K562 (cell line): ENCODE measurements at regions not wholly inside any gene's neighbourhood (a gene's known extent, or its start where the extent isn't known, plus 50 kb on each side); places are given as distances from the start of the nearest gene placed in this dataset.

Experiments
- ATF3 ChIP-seq, 2 experiments: fragments of 450-650 bp in 1 of 2; sonication (generic) in 1 of 2; formaldehyde crosslinking in 1 of 2; IDR thresholded peaks in 1 of 2; conservative IDR thresholded peaks in 1 of 2; 2 replicates each; pipeline versions ENCODE4 v1.6.1 to v1.8.1; 2016 to 2023; ENCODE audit warnings: mild to moderate bottlenecking in 2 of 2, moderate library complexity in 2 of 2, inconsistent platforms in 1 of 2, missing genetic modification reagents in 1 of 2
- ATF7 ChIP-seq: fragments of 450-650 bp; IDR thresholded peaks from 2 replicates; pipeline ENCODE4 v1.7.1; 2014; ENCODE audit warnings: mild to moderate bottlenecking, moderate library complexity
- CREB1 ChIP-seq, 2 experiments: sonication (generic) in 1 of 2; formaldehyde crosslinking in 1 of 2; IDR thresholded peaks; 2 replicates each; pipeline versions ENCODE4 v1.6.1 to v1.8.0; 2012 to 2022; ENCODE audit warnings: inconsistent platforms in 1 of 2, mild to moderate bottlenecking in 1 of 2, missing genetic modification reagents in 1 of 2, moderate library complexity in 1 of 2
- ESRRA ChIP-seq: fragments of 450-650 bp; IDR thresholded peaks from 2 replicates; pipeline ENCODE4 v1.6.1; 2014; ENCODE audit warnings: low read depth, mild to moderate bottlenecking, moderate library complexity, borderline replicate concordance
- ETV1 ChIP-seq: fragments of 450-650 bp; conservative IDR thresholded peaks from 2 replicates; pipeline ENCODE4 v1.6.1; 2016; ENCODE audit warnings: missing genetic modification characterization, control low read depth, low read depth, missing compliant biosample characterization
- FOXJ2 ChIP-seq: fragments of 200-800 bp; sonication (Bioruptor generic); IDR thresholded peaks from 2 replicates; pipeline ENCODE4 v1.6.1; 2016; ENCODE audit warnings: missing genetic modification characterization, missing compliant biosample characterization
- GMEB1 ChIP-seq: fragments of 250-450 bp; sonication (Bioruptor Pico); IDR thresholded peaks from 2 replicates; pipeline ENCODE4 v1.4.0; 2020; ENCODE audit warnings: mild to moderate bottlenecking
- JUN ChIP-seq, 2 experiments: sonication (generic) in 1 of 2; formaldehyde crosslinking in 1 of 2; IDR thresholded peaks; 2 replicates each; pipeline versions ENCODE4 v1.6.1 to v1.8.0; 2012 to 2022; ENCODE audit warnings: borderline replicate concordance in 2 of 2, mild to moderate bottlenecking in 2 of 2, improper control_type of control experiment in 1 of 2, low read depth in 1 of 2, low read length in 1 of 2, missing genetic modification reagents in 1 of 2
- MYC ChIP-seq, 2 experiments: fragments of 250-450 bp in 1 of 2; sonication (Bioruptor Pico) in 1 of 2; IDR thresholded peaks; 2 replicates each; pipeline versions ENCODE4 v1.5.1 to v1.6.1; 2012 to 2021; ENCODE audit warnings: low read depth in 2 of 2, borderline replicate concordance in 1 of 2, improper control_type of control experiment in 1 of 2, low read length in 1 of 2, mild to moderate bottlenecking in 1 of 2, moderate library complexity in 1 of 2
- NFE2 ChIP-seq: IDR thresholded peaks from 2 replicates; pipeline ENCODE4 v1.6.1; 2014; ENCODE audit warnings: antibody characterized with exemption, low read depth
- SOX6 ChIP-seq: fragments of 450-650 bp; IDR thresholded peaks from 2 replicates; pipeline ENCODE4 v1.6.1; 2014; ENCODE audit warnings: mild to moderate bottlenecking
- ZNF316 ChIP-seq: fragments of 450-650 bp; IDR thresholded peaks from 2 replicates; pipeline ENCODE4 v1.6.1; 2016
- ZNF740 ChIP-seq, 3 experiments: fragments of 200-800 bp in 1 of 3; sonication (Bioruptor generic) in 1 of 3; sonication (generic) in 1 of 3; formaldehyde crosslinking in 1 of 3; IDR thresholded peaks; 2 replicates each; pipeline versions ENCODE4 v1.6.1 to v1.8.0; 2016 to 2022; ENCODE audit warnings: mild to moderate bottlenecking in 2 of 3, missing compliant biosample characterization in 2 of 3, missing genetic modification characterization in 2 of 3, missing genetic modification reagents in 1 of 3
- ZZZ3 ChIP-seq: fragments of 450-650 bp; IDR thresholded peaks from 2 replicates; pipeline ENCODE4 v1.6.1; 2016; ENCODE audit warnings: antibody characterized with exemption, mild to moderate bottlenecking, moderate library complexity

GRCh38 chr1:14479865-14480264 lies 118.6 kb upstream of the KAZN start (continued):
- TF ChIP-seq GMEB1 (CRISPR knock-in tag) (peak; percentile 11; the same call in 1 of the 2 replicates), SOX6 (peak; percentile 66), NFE2 (peak; percentile 90), ETV1 (no peak), ATF7 (peak; percentile 58), ATF3 (IDR thresholded peaks at IDR 0.05) (peak; percentile 66; the same call in 1 of the 2 replicates), ATF3 (CRISPR knock-in tag; conservative IDR thresholded peaks at IDR 0.05) (no peak), MYC (IDR thresholded peaks at IDR 0.05; ENCODE audit: low read depth, low read length) (peak; percentile 38; the same call in 1 of the 2 replicates), MYC (CRISPR knock-in tag; IDR thresholded peaks at IDR 0.05; ENCODE audit: borderline replicate concordance, low read depth) (no peak), ZNF316 (peak; percentile 78), FOXJ2 (tag) (peak; percentile 91), ZZZ3 (no peak), CREB1 (IDR thresholded peaks at IDR 0.05) (no peak), CREB1 (CRISPR knock-in tag; IDR thresholded peaks at IDR 0.05) (no peak), ZNF740 (CRISPR knock-in tag; IDR thresholded peaks at IDR 0.05) (no peak), ZNF740 (tag; IDR thresholded peaks at IDR 0.05) (no peak), ESRRA (peak; percentile 58; the same call in 1 of the 2 replicates), JUN (IDR thresholded peaks at IDR 0.05; ENCODE audit: borderline replicate concordance, low read depth, low read length) (peak; percentile 75; the same call in 1 of the 2 replicates), JUN (CRISPR knock-in tag; IDR thresholded peaks at IDR 0.05; ENCODE audit: borderline replicate concordance) (no peak)
